PC-3 (cell line): ENCODE measurements at regions not wholly inside any gene's neighbourhood (a gene's known extent, or its start where the extent isn't known, plus 50 kb on each side); places are given as distances from the start of the nearest gene placed in this dataset.

Experiments
- ATAC-seq: fragments of 200-7000 bp; cut with Tn5 transposase; 2 replicates; pipeline ENCODE4 v1.9.1; 2020; ENCODE audit warnings: mild to moderate bottlenecking, moderate library complexity
- BruUV-seq: library from RNA; stranded (reverse); fragments of 400-500 nt; replicated peaks from 2 replicates; lab custom pipeline; 2021; lab: Mats Ljungman, UMichigan
- CTCF ChIA-PET: fragments of 300-600 bp; sonication (Branson Sonifier 250); formaldehyde crosslinking; loops from one replicate; lab custom pipeline; 2022; ENCODE audit warnings: antibody characterized with exemption; lab: Charles Lee
- POLR2A ChIA-PET: fragments of 300-600 bp; sonication (Branson Sonifier 250); formaldehyde crosslinking; loops from one replicate; lab custom pipeline; 2022; ENCODE audit warnings: antibody characterized with exemption; ENCODE audit not compliant: unreplicated experiment; lab: Charles Lee
- DNase-seq: peaks from one replicate; pipeline ENCODE4 v3.0.0-alpha.2; 2015
- H2AFZ ChIP-seq: fragments of 300-600 bp; sonication (generic); 2 replicates; pipeline ENCODE4 v1.6.0; 2016; ENCODE audit warnings: antibody characterized with exemption, low read length
- H3F3A ChIP-seq: fragments of 300-600 bp; sonication (generic); one replicate; pipeline ENCODE4 v1.6.0; 2017; ENCODE audit warnings: antibody characterized with exemption, low read length, control low read depth, mild to moderate bottlenecking; ENCODE audit not compliant: unreplicated experiment
- H3K27ac ChIP-seq: fragments of 300-600 bp; sonication (generic); 2 replicates; pipeline ENCODE4 v1.5.1; 2016; ENCODE audit warnings: mild to moderate bottlenecking, low read length
- H3K27me3 ChIP-seq: fragments of 300-600 bp; sonication (generic); 2 replicates; pipeline ENCODE4 v1.6.1; 2016; ENCODE audit warnings: low read length, mixed read lengths
- H3K36me3 ChIP-seq: fragments of 300-600 bp; sonication (generic); 2 replicates; pipeline ENCODE4 v1.6.1; 2016; ENCODE audit warnings: low read depth, mixed run types, low read length, mixed read lengths
- H3K4me1 ChIP-seq: fragments of 300-600 bp; sonication (generic); 2 replicates; pipeline ENCODE4 v1.5.1; 2016; ENCODE audit warnings: low read length; ENCODE audit not compliant: insufficient read depth
- H3K4me2 ChIP-seq: fragments of 300-600 bp; sonication (generic); 2 replicates; pipeline ENCODE4 v1.6.0; 2016; ENCODE audit warnings: low read length
- H3K4me3 ChIP-seq: fragments of 300-600 bp; sonication (generic); 2 replicates; pipeline ENCODE4 v1.5.1; 2016; ENCODE audit warnings: mild to moderate bottlenecking, low read length, mixed read lengths
- H3K79me2 ChIP-seq: fragments of 300-600 bp; sonication (generic); 2 replicates; pipeline ENCODE4 v1.6.1; 2017; ENCODE audit warnings: low read length, mixed read lengths
- H3K9ac ChIP-seq: fragments of 300-600 bp; sonication (generic); 2 replicates; pipeline ENCODE4 v1.6.0; 2016; ENCODE audit warnings: mild to moderate bottlenecking, low read length
- H3K9me2 ChIP-seq: fragments of 300-600 bp; sonication (generic); replicated peaks from 2 replicates; pipeline ENCODE4 v1.6.1; 2016; ENCODE audit warnings: mixed run types, low read length, mixed read lengths
- H3K9me3 ChIP-seq: fragments of 300-600 bp; sonication (generic); 2 replicates; pipeline ENCODE4 v1.6.1; 2016; ENCODE audit warnings: low read length, mixed read lengths
- H4K20me1 ChIP-seq: fragments of 300-600 bp; sonication (generic); 2 replicates; pipeline ENCODE4 v1.6.1; 2016; ENCODE audit warnings: low read length, mixed read lengths
- EZH2 ChIP-seq: fragments of 300-600 bp; sonication (generic); IDR thresholded peaks from one replicate; pipeline ENCODE4 v1.6.1; 2017; ENCODE audit warnings: antibody characterized with exemption, mild to moderate bottlenecking, low read length; ENCODE audit not compliant: unreplicated experiment
- EZH2phosphoT487 ChIP-seq: fragments of 300-600 bp; sonication (generic); IDR thresholded peaks from 2 replicates; pipeline ENCODE4 v1.6.1; 2018; ENCODE audit warnings: mild to moderate bottlenecking, antibody characterized with exemption, low read length, borderline replicate concordance
- intact Hi-C: fragments of 100-400 bp; cut with micrococcal nuclease; formaldehyde crosslinking; loops from 2 replicates; pipeline ENCODE4 v1.9.0; 2023
- TF ChIP-seq, protein P1 (sequence below): fragments of 300-600 bp; sonication (generic); conservative IDR thresholded peaks from 2 replicates; pipeline ENCODE4 v1.5.1; 2017; ENCODE audit warnings: antibody characterized with exemption, low read depth, mild to moderate bottlenecking, low read length

GRCh38 chr4:125952631-125953030 lies 637.9 kb downstream of the FAT4 start:
- no peaks in the 10 kb centered on the region for H4K20me1 ChIP-seq
- intact Hi-C loops: no loop called here

GRCh38 chr4:125956276-125956675 lies 641.5 kb downstream of the FAT4 start:
- Histone ChIP-seq H3K4me2 (no peak overlapping the region), H3F3A (no peaks in the 10 kb centered on the region), H3K9me2 (no peaks in the 10 kb centered on the region), H3K9ac (no peak overlapping the region), H3K4me1 (no peaks in the 10 kb centered on the region), H3K27me3 (no peaks in the 10 kb centered on the region), H4K20me1 (no peaks in the 10 kb centered on the region), H3K36me3 (no peaks in the 10 kb centered on the region), H3K9me3 (no peaks in the 10 kb centered on the region), H3K79me2 (no peaks in the 10 kb centered on the region), H3K4me3 (no peak overlapping the region), H2AFZ (no peak overlapping the region), H3K27ac (no peak overlapping the region)
- no TSS peak for BruUV-seq
- DNase-seq (no peak), ATAC-seq (no peak)
- intact Hi-C loops: no loop called here
- ChIA-PET CTCF (no interaction called here), POLR2A (no interaction called here)
- TF ChIP-seq EZH2phosphoT487 (no peak), EZH2 (no peak)
- TF ChIP-seq, protein P1, sequence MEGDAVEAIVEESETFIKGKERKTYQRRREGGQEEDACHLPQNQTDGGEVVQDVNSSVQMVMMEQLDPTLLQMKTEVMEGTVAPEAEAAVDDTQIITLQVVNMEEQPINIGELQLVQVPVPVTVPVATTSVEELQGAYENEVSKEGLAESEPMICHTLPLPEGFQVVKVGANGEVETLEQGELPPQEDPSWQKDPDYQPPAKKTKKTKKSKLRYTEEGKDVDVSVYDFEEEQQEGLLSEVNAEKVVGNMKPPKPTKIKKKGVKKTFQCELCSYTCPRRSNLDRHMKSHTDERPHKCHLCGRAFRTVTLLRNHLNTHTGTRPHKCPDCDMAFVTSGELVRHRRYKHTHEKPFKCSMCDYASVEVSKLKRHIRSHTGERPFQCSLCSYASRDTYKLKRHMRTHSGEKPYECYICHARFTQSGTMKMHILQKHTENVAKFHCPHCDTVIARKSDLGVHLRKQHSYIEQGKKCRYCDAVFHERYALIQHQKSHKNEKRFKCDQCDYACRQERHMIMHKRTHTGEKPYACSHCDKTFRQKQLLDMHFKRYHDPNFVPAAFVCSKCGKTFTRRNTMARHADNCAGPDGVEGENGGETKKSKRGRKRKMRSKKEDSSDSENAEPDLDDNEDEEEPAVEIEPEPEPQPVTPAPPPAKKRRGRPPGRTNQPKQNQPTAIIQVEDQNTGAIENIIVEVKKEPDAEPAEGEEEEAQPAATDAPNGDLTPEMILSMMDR: no peak

More at GRCh38 chr4:125952631-125953030, 637.9 kb downstream of the FAT4 start:
- Histone ChIP-seq H3K27ac (no peak overlapping the region), H3K9ac (no peak overlapping the region), H3K4me2 (no peak overlapping the region), H3K9me3 (no peaks in the 10 kb centered on the region), H3K4me3 (no peak overlapping the region), H3K9me2 (no peaks in the 10 kb centered on the region), H3F3A (no peaks in the 10 kb centered on the region), H3K4me1 (no peaks in the 10 kb centered on the region), H3K27me3 (no peaks in the 10 kb centered on the region), H3K36me3 (no peaks in the 10 kb centered on the region), H2AFZ (no peak overlapping the region), H3K79me2 (no peaks in the 10 kb centered on the region)
- POLR2A ChIA-PET: interaction anchor here (0.6 kb wide), 1 partner anchor 466 kb away, joined by 3 read pairs; no protein-coding TSS in a partner anchor
- no TSS peak for BruUV-seq
- ATAC-seq (no peak), DNase-seq (no peak)
- CTCF ChIA-PET: no interaction called here
- TF ChIP-seq, protein P1: no peak
- no peak for TF ChIP-seq EZH2phosphoT487
- TF ChIP-seq EZH2: no peak

DNA sequence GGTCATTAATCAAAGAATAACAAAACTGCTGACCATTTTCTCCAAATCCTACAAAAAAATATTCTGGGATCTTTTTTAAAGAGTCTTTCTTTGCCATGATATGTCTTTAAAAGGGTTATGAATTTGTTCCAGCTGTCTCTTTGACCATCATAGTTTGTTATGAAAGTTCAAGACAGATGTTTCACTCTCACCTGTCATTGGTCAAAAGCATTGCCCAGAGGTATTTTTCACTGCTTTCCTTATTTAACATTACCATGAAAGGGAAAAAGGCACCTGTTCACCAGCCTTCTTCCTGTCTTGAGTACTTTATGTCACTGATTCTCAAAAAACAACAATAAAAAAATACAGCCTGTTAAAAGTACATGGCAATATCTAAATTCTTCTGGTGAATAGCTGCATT lies 643.8 kb downstream of the FAT4 start:
- no peaks in the 10 kb centered on the region for H3K4me1 ChIP-seq
- no peak overlapping the region for H3K9ac ChIP-seq
- no peaks in the 10 kb centered on the region for H3F3A ChIP-seq
- intact Hi-C loops: no loop called here
- BruUV-seq: no TSS peak
- POLR2A ChIA-PET: no interaction called here
- DNase-seq (no peak), ATAC-seq (no peak)
- TF ChIP-seq, protein P1: no peak
- TF ChIP-seq EZH2phosphoT487 (no peak), EZH2 (no peak)
- H3K9me2 ChIP-seq: no peaks in the 10 kb centered on the region
- no peak overlapping the region for H3K27ac ChIP-seq
- no peaks in the 10 kb centered on the region for H3K9me3 ChIP-seq
- H3K36me3 ChIP-seq: no peaks in the 10 kb centered on the region
- H3K4me2 ChIP-seq: no peak overlapping the region
- H3K79me2 ChIP-seq: no peaks in the 10 kb centered on the region
- CTCF ChIA-PET: no interaction called here
- no peak overlapping the region for H3K4me3 ChIP-seq
- H4K20me1 ChIP-seq: no peaks in the 10 kb centered on the region
- H3K27me3 ChIP-seq: no peaks in the 10 kb centered on the region
- no peak overlapping the region for H2AFZ ChIP-seq
